Liver (tissue), 3 donors: ENCODE measurements at regions not wholly inside any gene's neighbourhood (a gene's known extent, or its start where the extent isn't known, plus 50 kb on each side); places are given as distances from the start of the nearest gene placed in this dataset.

Source experiments
- ATF3 ChIP-seq: IDR thresholded peaks from 2 replicates; pipeline ENCODE4 v1.6.1; 2016; ENCODE audit warnings: antibody characterized with exemption
- EGR1 ChIP-seq, 2 donors: IDR thresholded peaks; 2 replicates each; pipeline ENCODE4 v1.6.1; 2016 to 2018; ENCODE audit warnings: antibody characterized with exemption in 2 of 2, low read depth in 2 of 2
- GABPA ChIP-seq, 2 donors: IDR thresholded peaks in 1 of 2; conservative IDR thresholded peaks in 1 of 2; 2 replicates each; pipeline ENCODE4 v1.6.1; 2016; ENCODE audit warnings: antibody characterized with exemption in 2 of 2, mild to moderate bottlenecking in 1 of 2, moderate library complexity in 1 of 2
- HNF4G ChIP-seq: IDR thresholded peaks from 2 replicates; pipeline ENCODE4 v1.6.1; 2016; ENCODE audit warnings: antibody characterized with exemption
- MAX ChIP-seq: IDR thresholded peaks from 2 replicates; pipeline ENCODE4 v1.6.1; 2016; ENCODE audit warnings: antibody characterized with exemption
- REST ChIP-seq: IDR thresholded peaks from 2 replicates; pipeline ENCODE4 v1.6.1; 2016; ENCODE audit warnings: antibody characterized with exemption, mild to moderate bottlenecking
- SP1 ChIP-seq: IDR thresholded peaks from 2 replicates; pipeline ENCODE4 v1.6.1; 2018; ENCODE audit warnings: antibody characterized with exemption, mild to moderate bottlenecking
- YY1 ChIP-seq: IDR thresholded peaks from 2 replicates; pipeline ENCODE4 v1.6.1; 2016; ENCODE audit warnings: antibody characterized with exemption, mild to moderate bottlenecking
- TF ChIP-seq, protein P1 (sequence below): fragments of 150-350 bp; IDR thresholded peaks from 2 replicates; pipeline ENCODE4 v1.5.1; 2017; ENCODE audit warnings: improper control_type of control experiment, low read depth, low read length; ENCODE audit not compliant: missing input control
- TF ChIP-seq, protein P2 (sequence below): IDR thresholded peaks from 2 replicates; pipeline ENCODE4 v1.6.1; 2016; ENCODE audit warnings: antibody characterized with exemption
- donor health status: healthy.
- donor health status: healthy.

DNA sequence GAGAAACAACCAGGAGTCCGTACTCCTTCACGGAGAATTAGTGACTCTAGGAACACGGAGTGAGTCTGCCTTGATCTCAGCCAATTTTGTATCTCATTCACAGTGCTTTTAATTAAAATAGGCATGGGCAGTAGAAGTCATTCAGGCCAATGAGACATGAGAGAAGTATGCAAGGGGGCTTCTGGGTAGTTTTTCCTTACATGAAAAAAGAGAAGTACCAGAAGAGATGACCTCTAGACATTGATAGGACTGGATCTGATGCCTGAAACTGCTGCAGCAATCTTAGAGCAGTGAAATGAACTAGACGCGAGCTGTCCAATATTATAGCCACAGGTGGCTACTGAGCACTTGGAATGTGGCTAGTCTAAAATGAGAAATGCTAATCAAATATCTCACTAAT lies 187.7 kb upstream of the TLE4 start:
- TF ChIP-seq HNF4G, result no peak
- TF ChIP-seq, protein P1, sequence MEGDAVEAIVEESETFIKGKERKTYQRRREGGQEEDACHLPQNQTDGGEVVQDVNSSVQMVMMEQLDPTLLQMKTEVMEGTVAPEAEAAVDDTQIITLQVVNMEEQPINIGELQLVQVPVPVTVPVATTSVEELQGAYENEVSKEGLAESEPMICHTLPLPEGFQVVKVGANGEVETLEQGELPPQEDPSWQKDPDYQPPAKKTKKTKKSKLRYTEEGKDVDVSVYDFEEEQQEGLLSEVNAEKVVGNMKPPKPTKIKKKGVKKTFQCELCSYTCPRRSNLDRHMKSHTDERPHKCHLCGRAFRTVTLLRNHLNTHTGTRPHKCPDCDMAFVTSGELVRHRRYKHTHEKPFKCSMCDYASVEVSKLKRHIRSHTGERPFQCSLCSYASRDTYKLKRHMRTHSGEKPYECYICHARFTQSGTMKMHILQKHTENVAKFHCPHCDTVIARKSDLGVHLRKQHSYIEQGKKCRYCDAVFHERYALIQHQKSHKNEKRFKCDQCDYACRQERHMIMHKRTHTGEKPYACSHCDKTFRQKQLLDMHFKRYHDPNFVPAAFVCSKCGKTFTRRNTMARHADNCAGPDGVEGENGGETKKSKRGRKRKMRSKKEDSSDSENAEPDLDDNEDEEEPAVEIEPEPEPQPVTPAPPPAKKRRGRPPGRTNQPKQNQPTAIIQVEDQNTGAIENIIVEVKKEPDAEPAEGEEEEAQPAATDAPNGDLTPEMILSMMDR, result no peak
- no peak for TF ChIP-seq REST
- no peak for TF ChIP-seq ATF3
- TF ChIP-seq MAX, result no peak
- no peak for TF ChIP-seq YY1
- TF ChIP-seq SP1, result no peak
- TF ChIP-seq GABPA (IDR thresholded peaks at IDR 0.05 in 1 of 2, conservative IDR thresholded peaks at IDR 0.05 in 1 of 2), result no peak
- TF ChIP-seq EGR1 (IDR thresholded peaks at IDR 0.05; ENCODE audit: low read depth in 2 of 2), result no peak
- TF ChIP-seq, protein P2, sequence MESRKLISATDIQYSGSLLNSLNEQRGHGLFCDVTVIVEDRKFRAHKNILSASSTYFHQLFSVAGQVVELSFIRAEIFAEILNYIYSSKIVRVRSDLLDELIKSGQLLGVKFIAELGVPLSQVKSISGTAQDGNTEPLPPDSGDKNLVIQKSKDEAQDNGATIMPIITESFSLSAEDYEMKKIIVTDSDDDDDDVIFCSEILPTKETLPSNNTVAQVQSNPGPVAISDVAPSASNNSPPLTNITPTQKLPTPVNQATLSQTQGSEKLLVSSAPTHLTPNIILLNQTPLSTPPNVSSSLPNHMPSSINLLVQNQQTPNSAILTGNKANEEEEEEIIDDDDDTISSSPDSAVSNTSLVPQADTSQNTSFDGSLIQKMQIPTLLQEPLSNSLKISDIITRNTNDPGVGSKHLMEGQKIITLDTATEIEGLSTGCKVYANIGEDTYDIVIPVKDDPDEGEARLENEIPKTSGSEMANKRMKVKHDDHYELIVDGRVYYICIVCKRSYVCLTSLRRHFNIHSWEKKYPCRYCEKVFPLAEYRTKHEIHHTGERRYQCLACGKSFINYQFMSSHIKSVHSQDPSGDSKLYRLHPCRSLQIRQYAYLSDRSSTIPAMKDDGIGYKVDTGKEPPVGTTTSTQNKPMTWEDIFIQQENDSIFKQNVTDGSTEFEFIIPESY, result no peak
